DOHH2 (cell line): ENCODE measurements at regions not wholly inside any gene's neighbourhood (a gene's known extent, or its start where the extent isn't known, plus 50 kb on each side); places are given as distances from the start of the nearest gene placed in this dataset.

ENCODE experiments used
- H3F3A ChIP-seq: fragments of 200-600 bp; sonication (generic), shearing (Covaris generic); 2 replicates; pipeline ENCODE4 v1.6.0; 2016; ENCODE audit warnings: antibody characterized with exemption, mild to moderate bottlenecking; ENCODE audit not compliant: control insufficient read depth, insufficient read depth
- H3K27ac ChIP-seq: fragments of 200-600 bp; sonication (generic); 2 replicates; pipeline ENCODE4 v1.5.1; 2014; ENCODE audit warnings: low read depth, mild to moderate bottlenecking, low read length, moderate library complexity
- H3K27me3 ChIP-seq: fragments of 200-600 bp; sonication (generic); 2 replicates; pipeline ENCODE4 v1.6.1; 2014; ENCODE audit warnings: mild to moderate bottlenecking, low read length, mixed read lengths; ENCODE audit not compliant: control insufficient read depth
- H3K36me3 ChIP-seq: fragments of 200-600 bp; sonication (generic); 2 replicates; pipeline ENCODE4 v1.6.1; 2014; ENCODE audit warnings: mild to moderate bottlenecking, low read length, moderate library complexity, mixed read lengths; ENCODE audit not compliant: control insufficient read depth
- H3K4me1 ChIP-seq: fragments of 200-600 bp; sonication (generic); 2 replicates; pipeline ENCODE4 v1.6.1; 2014; ENCODE audit warnings: mild to moderate bottlenecking, low read length, mixed read lengths; ENCODE audit not compliant: control insufficient read depth
- H3K4me2 ChIP-seq: fragments of 200-600 bp; sonication (generic); 2 replicates; pipeline ENCODE4 v1.6.0; 2014; ENCODE audit warnings: mild to moderate bottlenecking, low read length, moderate library complexity
- H3K4me3 ChIP-seq: fragments of 200-600 bp; sonication (generic); 2 replicates; pipeline ENCODE4 v1.5.1; 2014; ENCODE audit warnings: mild to moderate bottlenecking, low read length, mixed read lengths
- H3K79me2 ChIP-seq: fragments of 200-600 bp; sonication (generic); 2 replicates; pipeline ENCODE4 v1.6.1; 2014; ENCODE audit warnings: mild to moderate bottlenecking, low read length, mixed read lengths; ENCODE audit not compliant: control insufficient read depth
- H3K9me2 ChIP-seq: fragments of 200-600 bp; sonication (generic); replicated peaks from 2 replicates; pipeline ENCODE4 v1.6.1; 2014; ENCODE audit warnings: mild to moderate bottlenecking, low read length, mixed read lengths; ENCODE audit not compliant: control insufficient read depth
- H3K9me3 ChIP-seq: fragments of 200-600 bp; sonication (generic); 2 replicates; pipeline ENCODE4 v1.6.1; 2014; ENCODE audit warnings: antibody characterized with exemption, low read length, mixed read lengths; ENCODE audit not compliant: control insufficient read depth, insufficient read depth
- H4K20me1 ChIP-seq: fragments of 200-600 bp; sonication (generic); 2 replicates; pipeline ENCODE4 v1.6.0; 2014; ENCODE audit warnings: low read depth, mild to moderate bottlenecking, antibody characterized with exemption, low read length, moderate library complexity; ENCODE audit not compliant: control insufficient read depth, insufficient read depth
- EZH2phosphoT487 ChIP-seq: fragments of 200-600 bp; sonication (generic); IDR thresholded peaks from 2 replicates; pipeline ENCODE4 v1.6.1; 2017; ENCODE audit warnings: borderline replicate concordance, mild to moderate bottlenecking, antibody characterized with exemption, low read length, moderate library complexity, mixed read lengths
- TF ChIP-seq, protein P1 (sequence below): fragments of 200-600 bp; sonication (generic); IDR thresholded peaks from one replicate; pipeline ENCODE4 v1.5.1; 2014; ENCODE audit warnings: antibody characterized with exemption, mild to moderate bottlenecking, low read depth, low read length; ENCODE audit not compliant: poor library complexity, severe bottlenecking

DNA sequence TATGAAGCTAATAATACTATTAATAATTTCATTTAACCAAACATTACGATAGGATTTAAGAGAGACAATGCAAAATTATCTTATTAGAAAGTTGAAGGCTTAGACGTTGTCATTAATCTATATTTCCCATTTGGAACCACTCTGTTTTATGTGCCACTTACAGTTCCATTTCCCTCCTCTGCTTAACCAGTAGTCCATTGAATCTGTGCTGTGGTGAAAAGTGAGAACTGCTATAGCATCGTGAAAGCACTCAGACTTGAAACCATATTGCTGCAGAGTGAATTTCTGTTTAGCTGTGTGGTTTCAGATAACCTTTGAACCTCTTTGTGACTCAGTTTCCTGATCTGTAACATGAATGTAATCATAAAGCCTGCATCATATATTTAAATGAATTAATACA, 2304.5 kb downstream of the MAT2B start:
- Histone ChIP-seq H3K9me3 (no peaks in the 10 kb centered on the region), H3K9me2 (no peaks in the 10 kb centered on the region), H3K27ac (no peak overlapping the region), H3K4me1 (no peaks in the 10 kb centered on the region), H3K27me3 (no peaks in the 10 kb centered on the region), H3K4me2 (no peak overlapping the region), H3K4me3 (no peak overlapping the region), H3K36me3 (no peaks in the 10 kb centered on the region), H3F3A (no peaks in the 10 kb centered on the region), H4K20me1 (no peaks in the 10 kb centered on the region), H3K79me2 (no peaks in the 10 kb centered on the region)
- no peak for TF ChIP-seq EZH2phosphoT487
- TF ChIP-seq, protein P1, sequence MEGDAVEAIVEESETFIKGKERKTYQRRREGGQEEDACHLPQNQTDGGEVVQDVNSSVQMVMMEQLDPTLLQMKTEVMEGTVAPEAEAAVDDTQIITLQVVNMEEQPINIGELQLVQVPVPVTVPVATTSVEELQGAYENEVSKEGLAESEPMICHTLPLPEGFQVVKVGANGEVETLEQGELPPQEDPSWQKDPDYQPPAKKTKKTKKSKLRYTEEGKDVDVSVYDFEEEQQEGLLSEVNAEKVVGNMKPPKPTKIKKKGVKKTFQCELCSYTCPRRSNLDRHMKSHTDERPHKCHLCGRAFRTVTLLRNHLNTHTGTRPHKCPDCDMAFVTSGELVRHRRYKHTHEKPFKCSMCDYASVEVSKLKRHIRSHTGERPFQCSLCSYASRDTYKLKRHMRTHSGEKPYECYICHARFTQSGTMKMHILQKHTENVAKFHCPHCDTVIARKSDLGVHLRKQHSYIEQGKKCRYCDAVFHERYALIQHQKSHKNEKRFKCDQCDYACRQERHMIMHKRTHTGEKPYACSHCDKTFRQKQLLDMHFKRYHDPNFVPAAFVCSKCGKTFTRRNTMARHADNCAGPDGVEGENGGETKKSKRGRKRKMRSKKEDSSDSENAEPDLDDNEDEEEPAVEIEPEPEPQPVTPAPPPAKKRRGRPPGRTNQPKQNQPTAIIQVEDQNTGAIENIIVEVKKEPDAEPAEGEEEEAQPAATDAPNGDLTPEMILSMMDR: no peak

DNA sequence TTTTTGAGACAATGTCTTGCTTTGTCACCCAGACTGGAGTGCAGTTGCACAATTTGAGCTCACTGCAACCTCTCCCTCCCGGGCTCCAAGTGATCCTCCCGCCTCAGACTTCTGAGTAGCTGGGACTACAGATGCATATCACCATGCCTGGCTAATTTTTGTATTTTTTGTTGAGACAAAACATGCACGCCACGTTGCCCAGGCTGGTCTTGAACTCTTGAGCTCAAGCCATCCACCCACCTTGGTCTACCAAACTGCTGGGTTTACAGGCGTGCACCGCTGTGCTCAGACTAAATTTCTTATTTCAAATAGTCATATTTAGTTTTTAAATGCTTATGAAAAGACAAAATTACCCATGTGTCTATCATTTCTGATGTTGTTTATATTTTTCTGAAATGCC, 2324.1 kb downstream of the MAT2B start:
- H3K9me2 ChIP-seq: no peaks in the 10 kb centered on the region
- no peaks in the 10 kb centered on the region for H3K79me2 ChIP-seq
- no peak overlapping the region for H3K4me2 ChIP-seq
- no peaks in the 10 kb centered on the region for H3F3A ChIP-seq
- no peak overlapping the region for H3K27ac ChIP-seq
- H4K20me1 ChIP-seq: no peaks in the 10 kb centered on the region
- TF ChIP-seq, protein P1: no peak
- TF ChIP-seq EZH2phosphoT487: no peak
- no peak overlapping the region for H3K4me3 ChIP-seq
- no peaks in the 10 kb centered on the region for H3K9me3 ChIP-seq
- no peaks in the 10 kb centered on the region for H3K27me3 ChIP-seq
- H3K4me1 ChIP-seq: no peaks in the 10 kb centered on the region
- no peaks in the 10 kb centered on the region for H3K36me3 ChIP-seq

DNA sequence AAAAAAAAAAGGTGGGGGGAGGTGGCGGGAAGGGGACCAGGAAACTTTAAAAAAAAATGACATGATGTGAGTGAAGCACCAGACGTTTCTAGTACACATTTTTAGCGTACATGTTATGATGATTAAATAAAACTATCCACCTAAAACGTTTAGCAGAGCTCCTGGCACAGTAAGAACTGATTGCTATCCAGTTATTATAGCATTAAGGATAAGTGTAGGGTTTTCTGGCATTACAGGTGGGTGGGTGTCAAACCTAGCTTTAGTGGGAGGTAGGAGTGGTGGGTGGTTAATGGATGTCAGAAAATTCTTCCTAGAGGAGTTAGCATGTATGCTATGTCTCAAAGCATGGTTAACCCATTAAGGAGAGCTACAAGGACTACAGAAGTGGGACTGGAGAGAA, 2329.5 kb downstream of the MAT2B start:
- H3K27me3 ChIP-seq: no peaks in the 10 kb centered on the region
- no peak for TF ChIP-seq EZH2phosphoT487
- TF ChIP-seq, protein P1: no peak
- no peaks in the 10 kb centered on the region for H3K4me1 ChIP-seq
- H3K4me3 ChIP-seq: no peak overlapping the region
- H3K9me2 ChIP-seq: no peaks in the 10 kb centered on the region
- no peaks in the 10 kb centered on the region for H3K9me3 ChIP-seq
- H3K27ac ChIP-seq: no peak overlapping the region
- H3K79me2 ChIP-seq: no peaks in the 10 kb centered on the region
- no peaks in the 10 kb centered on the region for H4K20me1 ChIP-seq
- H3K4me2 ChIP-seq: no peak overlapping the region
- no peaks in the 10 kb centered on the region for H3F3A ChIP-seq
- H3K36me3 ChIP-seq: no peaks in the 10 kb centered on the region

DNA sequence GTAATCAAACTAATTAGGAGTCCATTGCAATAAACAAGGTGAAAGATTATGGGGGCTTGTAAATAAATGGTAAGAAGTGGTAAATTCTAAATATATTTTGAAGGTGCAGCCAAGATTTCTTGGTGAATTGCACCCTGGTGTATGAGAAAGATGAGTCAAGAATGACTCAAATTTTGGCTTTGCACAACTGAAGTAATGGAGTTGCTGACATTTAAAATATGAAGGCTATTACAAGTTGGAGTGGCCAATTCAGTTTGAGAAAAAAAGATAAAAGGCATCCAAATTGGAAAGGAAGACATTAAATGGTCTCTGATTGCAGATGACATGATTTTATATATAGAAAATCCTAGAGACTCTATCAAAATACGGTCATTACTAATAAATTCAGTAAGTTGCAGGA, 2330.6 kb downstream of the MAT2B start:
- no peak overlapping the region for H3K4me3 ChIP-seq
- H3K9me3 ChIP-seq: no peaks in the 10 kb centered on the region
- H3K9me2 ChIP-seq: no peaks in the 10 kb centered on the region
- no peak overlapping the region for H3K27ac ChIP-seq
- H3K4me2 ChIP-seq: no peak overlapping the region
- H4K20me1 ChIP-seq: no peaks in the 10 kb centered on the region
- H3F3A ChIP-seq: no peaks in the 10 kb centered on the region
- H3K27me3 ChIP-seq: no peaks in the 10 kb centered on the region
- H3K36me3 ChIP-seq: no peaks in the 10 kb centered on the region
- no peaks in the 10 kb centered on the region for H3K79me2 ChIP-seq
- no peaks in the 10 kb centered on the region for H3K4me1 ChIP-seq
- TF ChIP-seq, protein P1: no peak
- no peak for TF ChIP-seq EZH2phosphoT487
